OCI-LY3 (cell line): ENCODE measurements at regions not wholly inside any gene's neighbourhood (a gene's known extent, or its start where the extent isn't known, plus 50 kb on each side); places are given as distances from the start of the nearest gene placed in this dataset.
"Not testable (repeated sequence)": the region's sequence is repeated elsewhere in the genome, so short reads cannot be mapped to it uniquely, and the experiment has no call there.

Experiments used
- CTCF ChIP-seq: fragments of 200-600, 300-600 bp; sonication (generic); IDR thresholded peaks from 2 replicates; pipeline ENCODE4 v1.5.1; 2014; ENCODE audit warnings: antibody characterized with exemption, low read length, low read depth
- EZH2phosphoT487 ChIP-seq: fragments of 200-600 bp; shearing (Covaris generic); IDR thresholded peaks from 2 replicates; pipeline ENCODE4 v1.6.1; 2018; ENCODE audit warnings: antibody characterized with exemption, mixed run types, low read depth

- TF ChIP-seq CTCF, EZH2phosphoT487: not testable (repeated sequence)
These were observed 861.6 kb downstream of the UQCRFS1 start for GRCh38 chr19:28351321-28351720.
